HG03108 (cell line): ENCODE measurements at regions not wholly inside any gene's neighbourhood (a gene's known extent, or its start where the extent isn't known, plus 50 kb on each side); places are given as distances from the start of the nearest gene placed in this dataset.

ENCODE experiments used
- ATAC-seq: cut with Tn5 transposase; IDR thresholded peaks from one replicate; pipeline ENCODE4 v1.9.1; 2021; ENCODE audit warnings: moderate library complexity; ENCODE audit not compliant: unreplicated experiment

- no peak for ATAC-seq
Observed at GRCh38 chr2:173664513-173664910, 300.7 kb downstream of the SP3 start.

- ATAC-seq = no peak
Observed at GRCh38 chr2:173666171-173666888, 298.8 kb downstream of the SP3 start.

- ATAC-seq = no peak
Observed at GRCh38 chr2:173667014-173667413, 298.2 kb downstream of the SP3 start.

- no peak for ATAC-seq
Observed at GRCh38 chr2:173667415-173667814, 297.8 kb downstream of the SP3 start.

- ATAC-seq = no peak
Observed at GRCh38 chr2:173669271-173669853, 295.8 kb downstream of the SP3 start.

GRCh38 chr2:173669888-173670287 lies 295.3 kb downstream of the SP3 start:
- ATAC-seq = no peak

GRCh38 chr2:173672573-173673340 lies 292.4 kb downstream of the SP3 start:
- no peak for ATAC-seq

- no peak for ATAC-seq
Observed at GRCh38 chr2:173673640-173674039, 291.5 kb downstream of the SP3 start.

- ATAC-seq = no peak
Observed at GRCh38 chr2:173676647-173677046, 288.5 kb downstream of the SP3 start.

GRCh38 chr2:173678186-173678585 lies 287.0 kb downstream of the SP3 start:
- ATAC-seq = no peak

GRCh38 chr2:173680574-173680973 lies 284.6 kb downstream of the SP3 start:
- ATAC-seq = no peak

- no peak for ATAC-seq
Observed at GRCh38 chr2:173681881-173682650, 283.1 kb downstream of the SP3 start.

GRCh38 chr2:173684896-173685459 lies 280.2 kb downstream of the SP3 start:
- ATAC-seq = no peak

GRCh38 chr2:173690349-173690748 lies 274.8 kb downstream of the SP3 start:
- ATAC-seq = no peak

GRCh38 chr2:173692068-173692467 lies 273.1 kb downstream of the SP3 start:
- no peak for ATAC-seq

- ATAC-seq = no peak
Observed at GRCh38 chr2:173693044-173693589, 272.1 kb downstream of the SP3 start.

GRCh38 chr2:173696274-173696673 lies 268.9 kb downstream of the SP3 start:
- ATAC-seq = no peak

GRCh38 chr2:173697929-173698328 lies 267.2 kb downstream of the SP3 start:
- ATAC-seq = no peak

GRCh38 chr2:173705656-173706055 lies 259.5 kb downstream of the SP3 start:
- ATAC-seq = no peak

GRCh38 chr2:173706936-173707335 lies 258.2 kb downstream of the SP3 start:
- no peak for ATAC-seq

- no peak for ATAC-seq
Observed at GRCh38 chr2:173708806-173709205, 256.4 kb downstream of the SP3 start.
